ENCODE measurements at regions not wholly inside any gene's neighbourhood (a gene's known extent, or its start where the extent isn't known, plus 50 kb on each side); places are given as distances from the start of the nearest gene placed in this dataset.
"Not testable (repeated sequence)": the region's sequence is repeated elsewhere in the genome, so short reads cannot be mapped to it uniquely, and the experiment has no call there.

DNA sequence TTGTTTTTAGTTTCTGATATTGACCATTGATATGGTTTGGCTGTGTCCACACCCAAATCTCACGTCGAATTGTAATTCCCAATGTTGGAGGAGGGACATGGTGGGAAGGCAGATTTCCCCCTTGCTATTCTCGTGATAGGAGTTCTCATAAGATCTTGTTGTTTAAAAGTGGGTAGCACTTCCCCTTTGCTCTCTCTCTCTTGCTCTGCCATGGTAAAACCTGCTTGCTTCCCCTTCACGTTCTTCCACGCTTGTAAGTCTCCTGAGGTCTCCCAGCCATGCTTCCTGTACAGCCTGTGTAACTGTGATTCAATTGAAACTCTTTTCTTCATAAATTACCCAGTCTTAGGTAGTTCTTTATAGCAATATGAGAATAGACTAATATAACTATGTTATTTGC lies 203.6 kb upstream of the CHORDC1 start:
- no peak for DNase-seq (ENCODE audit: low spot score)

- DNase-seq (ENCODE audit: low spot score), result no peak
Observed at GRCh38 chr11:90423378-90423777, 200.5 kb upstream of the CHORDC1 start.

GRCh38 chr11:90422787-90423186 lies 199.9 kb upstream of the CHORDC1 start:
- not testable (repeated sequence) for DNase-seq (ENCODE audit: low spot score)

- DNase-seq (ENCODE audit: low spot score), result no peak
Observed at GRCh38 chr11:90414221-90414620, 191.4 kb upstream of the CHORDC1 start.

GRCh38 chr11:90407350-90407749 lies 184.5 kb upstream of the CHORDC1 start:
- DNase-seq (ENCODE audit: low spot score), result no peak

DNA sequence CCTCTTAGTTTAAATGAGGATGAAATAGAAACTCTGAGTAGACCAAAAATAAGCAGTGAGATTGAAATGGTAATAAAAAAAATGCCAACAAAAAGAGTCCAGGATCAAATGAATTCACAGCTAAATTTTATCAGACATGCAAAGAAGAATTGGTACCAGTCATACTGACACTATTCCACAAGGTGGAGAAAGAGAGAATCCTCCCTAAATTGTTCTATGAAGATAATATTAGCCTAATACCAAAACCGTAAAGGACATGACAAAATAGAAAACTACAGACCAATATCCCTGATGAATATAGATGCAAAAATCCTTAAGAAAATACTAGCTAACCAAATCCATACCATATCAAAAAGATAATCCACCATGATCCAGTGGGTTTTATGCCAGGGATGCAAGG lies 169.8 kb upstream of the CHORDC1 start:
- no peak for DNase-seq (ENCODE audit: low spot score)

DNA sequence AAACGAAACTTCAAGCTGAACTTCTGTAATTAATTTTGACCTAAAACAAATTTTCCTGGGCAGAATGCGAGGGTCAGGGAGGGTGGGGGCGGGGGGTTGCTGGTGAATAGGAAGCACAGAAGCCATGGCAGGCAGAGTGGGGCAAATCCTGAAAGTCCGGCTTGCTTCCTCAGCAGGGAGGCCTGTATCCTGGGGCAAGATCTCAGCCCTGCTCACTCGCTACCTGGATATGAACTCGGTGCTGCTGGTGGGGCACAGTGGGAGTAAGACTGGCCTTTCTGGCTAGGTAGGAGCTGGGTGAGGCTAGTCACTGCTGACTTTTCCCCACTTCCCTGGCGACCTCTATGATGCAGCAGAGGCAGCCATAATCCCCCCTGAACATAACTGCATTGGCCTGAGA lies 168.9 kb upstream of the CHORDC1 start:
- no peak for DNase-seq (ENCODE audit: low spot score)

GRCh38 chr11:90380206-90380605 lies 157.4 kb upstream of the CHORDC1 start:
- DNase-seq (ENCODE audit: low spot score), result no peak

- DNase-seq (ENCODE audit: low spot score), result no peak
Observed at GRCh38 chr11:90373971-90374370, 151.1 kb upstream of the CHORDC1 start.

DNA sequence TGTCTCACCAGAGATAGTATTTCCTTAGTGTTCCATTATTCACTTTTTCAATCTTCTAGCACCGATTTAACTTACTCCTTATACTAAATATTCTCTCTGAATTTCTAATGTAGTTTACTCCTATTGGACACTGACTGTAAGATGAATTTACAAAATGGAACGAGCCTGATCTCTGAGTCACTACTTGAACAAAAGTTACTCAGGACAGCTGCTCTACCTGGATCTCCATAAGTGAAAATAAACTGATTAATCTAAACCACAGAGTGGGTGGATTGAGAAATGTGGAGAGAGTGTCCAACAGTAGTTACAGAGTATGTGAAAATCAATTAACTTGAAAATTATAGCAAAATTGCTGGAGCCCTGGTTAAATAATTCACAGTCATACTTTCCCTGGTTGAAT lies 141.7 kb upstream of the CHORDC1 start:
- DNase-seq (ENCODE audit: low spot score), result no peak

DNA sequence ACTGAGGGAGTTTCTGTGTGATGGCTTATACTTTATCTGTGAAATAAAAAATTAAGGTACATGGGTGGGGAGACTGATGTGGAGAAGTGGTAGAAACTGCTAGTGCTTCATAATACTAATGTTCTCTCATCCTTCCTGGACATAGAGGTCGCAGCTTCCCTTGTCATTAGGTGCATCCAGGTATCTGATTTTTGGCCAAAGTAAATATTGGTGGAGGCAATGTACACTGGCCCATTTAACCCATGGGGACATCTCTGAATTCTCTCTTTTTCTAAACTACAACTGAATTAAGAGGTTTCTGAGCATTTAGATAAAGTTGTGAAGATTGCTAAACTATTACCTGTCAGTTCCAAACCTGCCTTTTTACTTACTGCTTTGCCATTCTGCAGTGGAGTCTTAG lies 140.9 kb upstream of the CHORDC1 start:
- DNase-seq (ENCODE audit: low spot score), result no peak

DNA sequence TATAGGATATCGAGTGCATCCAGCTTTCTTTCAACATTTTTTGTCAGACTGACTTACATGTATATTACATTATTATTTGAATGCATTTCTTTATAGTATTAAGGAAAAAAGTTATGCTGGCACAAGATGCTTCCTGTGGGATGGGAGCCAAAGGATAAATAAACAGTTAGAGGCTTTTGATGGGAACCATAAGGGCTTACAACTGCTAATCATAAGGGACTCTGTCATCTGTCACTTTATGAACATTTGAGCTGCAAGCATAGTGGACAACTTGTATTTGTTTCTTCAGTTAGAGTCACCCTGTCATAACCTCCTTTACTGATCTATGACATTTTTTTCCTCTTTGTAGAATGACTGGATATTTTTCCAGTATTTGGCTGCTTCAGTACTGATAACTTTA lies 132.4 kb upstream of the CHORDC1 start:
- no peak for DNase-seq (ENCODE audit: low spot score)

DNA sequence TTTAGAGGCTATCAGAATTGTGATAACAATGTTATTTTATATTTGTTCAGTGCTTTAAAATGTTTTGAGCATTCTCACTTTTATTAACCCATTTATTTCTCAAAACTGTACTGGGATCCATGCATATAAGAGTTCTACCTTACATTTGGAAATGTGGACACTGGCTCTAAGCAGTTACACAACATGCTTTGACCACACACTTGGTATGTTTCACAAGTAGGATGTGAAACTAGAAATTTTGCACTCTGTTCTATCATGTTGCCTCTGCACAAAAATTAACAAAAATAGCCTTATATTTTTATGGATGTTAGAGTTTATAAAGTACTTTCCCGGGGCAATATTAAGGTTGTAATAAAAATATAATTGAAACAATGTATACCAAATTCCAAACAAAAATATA lies 126.9 kb upstream of the CHORDC1 start:
- DNase-seq (ENCODE audit: low spot score), result no peak

DNA sequence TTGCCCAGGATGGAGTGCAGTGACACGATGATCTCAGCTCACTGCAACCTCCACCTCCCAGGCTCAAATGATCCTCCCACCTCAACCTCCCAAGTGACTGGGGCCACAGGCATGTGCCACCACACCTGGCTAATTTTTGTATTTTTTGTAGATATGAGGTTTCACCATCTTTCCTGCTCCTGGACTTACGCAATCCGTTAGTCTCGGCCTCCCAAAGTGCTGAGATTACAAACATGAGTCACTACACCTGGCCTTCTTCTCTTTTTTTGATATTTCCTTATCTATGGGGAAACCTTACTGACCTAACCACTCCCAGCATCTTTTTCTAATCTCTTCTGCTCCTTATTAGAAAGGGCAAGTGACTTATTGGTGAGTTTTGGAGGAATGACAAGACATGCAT lies 121.7 kb upstream of the CHORDC1 start:
- DNase-seq (ENCODE audit: low spot score), result no peak

DNA sequence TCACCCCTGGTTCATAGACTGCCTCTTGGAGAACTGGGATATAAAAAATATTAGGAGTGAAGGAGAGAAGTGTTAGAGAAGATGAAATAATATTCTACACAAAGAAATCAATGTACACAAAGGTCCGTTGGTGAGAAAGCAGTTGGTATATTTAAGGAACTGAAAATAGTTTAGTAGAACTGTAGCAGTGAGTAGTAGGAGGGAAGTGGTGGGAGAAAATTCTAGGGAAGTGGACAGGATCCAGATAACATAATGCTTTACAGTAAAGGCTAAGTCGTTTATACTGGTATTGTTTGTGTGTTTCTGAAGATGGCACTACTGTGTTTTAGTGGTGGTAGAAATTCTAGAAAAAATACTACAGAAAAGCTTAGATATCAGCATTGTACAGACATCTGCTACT lies 120.8 kb upstream of the CHORDC1 start:
- DNase-seq (ENCODE audit: low spot score), result no peak

DNA sequence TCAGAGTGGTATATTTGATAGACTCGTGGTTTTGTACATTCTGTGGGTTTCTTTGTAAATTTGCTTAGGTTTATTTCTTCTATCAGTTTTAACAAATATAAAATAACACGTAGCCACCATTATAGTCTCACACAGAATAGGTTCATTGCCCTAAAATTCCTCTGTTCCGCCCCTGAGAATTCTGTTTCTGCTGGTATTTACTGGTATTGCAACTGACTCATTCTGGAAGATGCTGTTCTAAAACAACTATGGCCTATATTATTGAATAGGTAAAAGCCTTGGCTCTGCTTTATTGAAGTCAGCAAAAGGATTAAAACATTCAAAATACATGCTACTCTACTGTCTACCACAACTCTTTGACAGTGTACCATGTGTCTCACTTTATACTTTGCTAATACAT lies 119.1 kb upstream of the CHORDC1 start:
- no peak for DNase-seq (ENCODE audit: low spot score)

DNA sequence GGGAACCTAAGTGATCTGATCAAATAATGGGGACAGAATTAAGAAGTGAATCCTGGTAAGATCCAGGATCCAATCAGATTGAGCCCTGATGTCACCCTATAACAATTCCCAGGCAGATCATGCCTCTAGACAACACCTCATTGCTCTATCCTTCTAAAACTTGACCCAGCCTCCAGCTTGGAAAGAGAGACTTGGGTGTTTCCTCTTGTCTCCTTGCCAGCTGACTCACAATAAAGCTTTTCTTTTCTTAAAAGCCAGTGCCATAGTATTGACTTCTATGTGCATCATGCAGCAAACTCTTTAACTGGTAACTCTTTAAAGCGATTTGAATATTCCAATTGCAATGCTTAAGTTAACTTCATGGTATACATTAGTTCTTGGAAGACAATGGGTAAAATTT lies 109.6 kb upstream of the CHORDC1 start:
- DNase-seq (ENCODE audit: low spot score), result no peak

DNA sequence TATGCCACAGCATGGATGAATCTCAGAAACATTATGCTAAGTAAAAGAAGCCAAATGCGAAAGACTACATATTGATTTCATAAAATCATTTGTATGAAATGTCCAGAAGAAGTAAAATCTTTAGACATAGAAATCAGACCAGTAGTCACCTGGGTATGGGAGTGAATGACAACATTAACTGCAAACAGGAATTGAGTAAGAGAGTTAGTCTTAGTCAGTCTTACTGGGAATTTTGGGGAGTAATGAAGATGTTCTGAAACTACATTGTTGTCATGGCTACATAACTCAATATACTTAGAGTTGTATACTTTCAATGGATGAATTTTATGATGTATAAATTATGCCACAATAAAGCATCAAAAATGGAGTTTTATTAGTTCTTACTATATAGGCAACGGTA lies 107.8 kb upstream of the CHORDC1 start:
- no peak for DNase-seq (ENCODE audit: low spot score)

GRCh38 chr11:90329043-90329442 lies 106.2 kb upstream of the CHORDC1 start:
- no peak for DNase-seq (ENCODE audit: low spot score)

GRCh38 chr11:90326647-90327046 lies 103.8 kb upstream of the CHORDC1 start:
- no peak for DNase-seq (ENCODE audit: low spot score)

- no peak for DNase-seq (ENCODE audit: low spot score)
Observed at GRCh38 chr11:90323289-90323688, 100.4 kb upstream of the CHORDC1 start.

GRCh38 chr11:90321018-90321417 lies 98.2 kb upstream of the CHORDC1 start:
- no peak for DNase-seq (ENCODE audit: low spot score)

GRCh38 chr11:90318651-90319050 lies 95.8 kb upstream of the CHORDC1 start:
- no peak for DNase-seq (ENCODE audit: low spot score)

GRCh38 chr11:90310210-90310609 lies 87.4 kb upstream of the CHORDC1 start:
- no peak for DNase-seq (ENCODE audit: low spot score)

GRCh38 chr11:90309693-90310092 lies 86.8 kb upstream of the CHORDC1 start:
- DNase-seq (ENCODE audit: low spot score), result no peak
